Tibial artery (tissue), 4 donors: ENCODE measurements at regions not wholly inside any gene's neighbourhood (a gene's known extent, or its start where the extent isn't known, plus 50 kb on each side); places are given as distances from the start of the nearest gene placed in this dataset.

Source experiments
- DNase-seq, 2 donors: peaks; one replicate each; pipeline ENCODE4 v3.0.0-alpha.2; 2019
- H3K27ac ChIP-seq, 2 donors: fragments of 200-600 bp; sonication (generic) in 1 of 2; 1 replicate in 1 of 2; 2 replicates in 1 of 2; pipeline ENCODE4 v1.5.1; 2018 to 2019; ENCODE audit warnings: mild to moderate bottlenecking in 1 of 2
- H3K27me3 ChIP-seq, 2 donors: fragments of 200-600 bp; sonication (generic) in 1 of 2; one replicate each; pipeline versions ENCODE4 v1.5.1 to v1.6.0; 2016 to 2019
- H3K36me3 ChIP-seq, 3 donors: fragments of 200-600 bp; sonication (generic) in 2 of 3; one replicate each; pipeline ENCODE4 v1.5.1; 2016 to 2019; ENCODE audit warnings: mild to moderate bottlenecking in 2 of 3
- H3K4me1 ChIP-seq, 4 donors: fragments of 200-600 bp; sonication (generic) in 2 of 4; 1 replicate in 3 of 4; 2 replicates in 1 of 4; pipeline ENCODE4 v1.5.1; 2016 to 2019
- H3K4me3 ChIP-seq, 2 donors: fragments of 200-600 bp; sonication (generic) in 1 of 2; 1 replicate in 1 of 2; 2 replicates in 1 of 2; pipeline ENCODE4 v1.5.1; 2018 to 2019; ENCODE audit warnings: mild to moderate bottlenecking in 2 of 2
- H3K9me3 ChIP-seq, 3 donors: fragments of 200-600 bp; sonication (generic) in 1 of 3; one replicate each; pipeline ENCODE4 v1.5.1; 2016 to 2019
- CTCF ChIP-seq, 2 experiments: fragments of 200-600 bp in 1 of 2; fragments of 450-650 bp in 1 of 2; IDR thresholded peaks; one replicate each; pipeline ENCODE4 v1.5.1; 2017 to 2019; ENCODE audit warnings: antibody characterized with exemption in 2 of 2, mild to moderate bottlenecking in 1 of 2, moderate library complexity in 1 of 2
- intact Hi-C: fragments of 100-400 bp; cut with DNase I; formaldehyde crosslinking; loops from one replicate; pipeline ENCODE4 v1.15.0; 2023; ENCODE audit warnings: low total_unique reads

GRCh38 chr10:121194696-121195523, 343.7 kb downstream of the WDR11 start:
- Histone ChIP-seq H3K36me3 (no peaks in the 10 kb centered on the region), H3K27ac (no peak overlapping the region), H3K4me3 (no peak overlapping the region), H3K9me3 (no peaks in the 10 kb centered on the region), H3K27me3 (no peaks in the 10 kb centered on the region), H3K4me1 (no peaks in the 10 kb centered on the region)
- intact Hi-C loops = no loop called here
- no peak for DNase-seq
- TF ChIP-seq CTCF (IDR thresholded peaks at IDR 0.05) = no peak

- Histone ChIP-seq H3K27ac (no peak overlapping the region), H3K27me3 (no peaks in the 10 kb centered on the region), H3K4me3 (no peak overlapping the region), H3K36me3 (no peaks in the 10 kb centered on the region), H3K4me1 (no peaks in the 10 kb centered on the region), H3K9me3 (no peaks in the 10 kb centered on the region)
- no peak for TF ChIP-seq CTCF (IDR thresholded peaks at IDR 0.05)
- no peak for DNase-seq
- intact Hi-C loops = no loop called here
These were observed 344.4 kb downstream of the WDR11 start for GRCh38 chr10:121195524-121195910.

GRCh38 chr10:121199081-121199480, 347.9 kb downstream of the WDR11 start:
- H3K27ac ChIP-seq = no peak overlapping the region
- intact Hi-C loops = no loop called here
- H3K4me1 ChIP-seq = no peaks in the 10 kb centered on the region
- DNase-seq = no peak
- no peak for TF ChIP-seq CTCF (IDR thresholded peaks at IDR 0.05)
- no peaks in the 10 kb centered on the region for H3K27me3 ChIP-seq
- H3K36me3 ChIP-seq = no peaks in the 10 kb centered on the region
- H3K4me3 ChIP-seq = no peak overlapping the region
- no peaks in the 10 kb centered on the region for H3K9me3 ChIP-seq

- Histone ChIP-seq H3K9me3 (no peaks in the 10 kb centered on the region), H3K27me3 (no peaks in the 10 kb centered on the region), H3K36me3 (no peaks in the 10 kb centered on the region), H3K4me3 (no peak overlapping the region), H3K27ac (no peak overlapping the region), H3K4me1 (no peaks in the 10 kb centered on the region)
- intact Hi-C loops = no loop called here
- TF ChIP-seq CTCF (IDR thresholded peaks at IDR 0.05) = no peak
- DNase-seq = no peak
These were observed 354.5 kb downstream of the WDR11 start for GRCh38 chr10:121205625-121206024.

GRCh38 chr10:121211446-121211845, 360.3 kb downstream of the WDR11 start:
- H3K9me3 ChIP-seq = no peaks in the 10 kb centered on the region
- DNase-seq = no peak
- intact Hi-C loops = no loop called here
- peaks cover 0 to 9% (median 0%) of the 10 kb centered on the region in 4 donors for H3K4me1 ChIP-seq
- TF ChIP-seq CTCF (IDR thresholded peaks at IDR 0.05) = no peak
- H3K27me3 ChIP-seq = no peaks in the 10 kb centered on the region
- H3K36me3 ChIP-seq = no peaks in the 10 kb centered on the region
- no peak overlapping the region for H3K4me3 ChIP-seq
- no peak overlapping the region for H3K27ac ChIP-seq
